Breast epithelium (tissue), 4 donors: ENCODE measurements at regions not wholly inside any gene's neighbourhood (a gene's known extent, or its start where the extent isn't known, plus 50 kb on each side); places are given as distances from the start of the nearest gene placed in this dataset.

ENCODE experiments used
- DNase-seq, 2 donors: peaks; one replicate each; pipeline ENCODE4 v3.0.0-alpha.2; 2019; ENCODE audit warnings: low spot score in 2 of 2
- H3K27ac ChIP-seq, 2 donors: fragments of 200-600 bp; sonication (generic) in 1 of 2; one replicate each; pipeline ENCODE4 v1.5.1; 2016 to 2019; ENCODE audit warnings: mild to moderate bottlenecking in 1 of 2
- H3K27me3 ChIP-seq, 2 donors: fragments of 200-600 bp; sonication (generic) in 1 of 2; one replicate each; pipeline versions ENCODE4 v1.5.1 to v1.6.0; 2017 to 2019; ENCODE audit warnings: control low read depth in 1 of 2, mild to moderate bottlenecking in 1 of 2
- H3K36me3 ChIP-seq: fragments of 200-600 bp; one replicate; pipeline ENCODE4 v1.5.1; 2019
- H3K4me1 ChIP-seq, 2 donors: fragments of 200-600 bp; sonication (generic); one replicate each; pipeline ENCODE4 v1.5.1; 2016 to 2019; ENCODE audit warnings: control low read depth in 1 of 2
- H3K4me3 ChIP-seq, 3 donors: fragments of 200-600 bp; sonication (generic); 1 replicate in 2 of 3; 2 replicates in 1 of 3; pipeline ENCODE4 v1.5.1; 2016 to 2019; ENCODE audit warnings: mild to moderate bottlenecking in 3 of 3, moderate library complexity in 2 of 3
- H3K9me3 ChIP-seq, 2 donors: fragments of 200-600 bp; sonication (generic) in 1 of 2; one replicate each; pipeline ENCODE4 v1.5.1; 2016 to 2019; ENCODE audit warnings: control low read depth in 1 of 2
- CTCF ChIP-seq, 3 donors: fragments of 450-650 bp; IDR thresholded peaks; one replicate each; pipeline ENCODE4 v1.5.1; 2016 to 2017; ENCODE audit warnings: antibody characterized with exemption in 3 of 3, mild to moderate bottlenecking in 3 of 3, moderate library complexity in 3 of 3
- POLR2A ChIP-seq: fragments of 450-650 bp; IDR thresholded peaks from one replicate; pipeline ENCODE4 v1.6.1; 2016; ENCODE audit warnings: antibody characterized with exemption, mild to moderate bottlenecking, moderate library complexity
- POLR2AphosphoS5 ChIP-seq, 3 donors: sonication (generic); formaldehyde crosslinking; IDR thresholded peaks; one replicate each; pipeline ENCODE4 v1.6.1; 2017; ENCODE audit warnings: antibody characterized with exemption in 3 of 3
- intact Hi-C: fragments of 100-400 bp; cut with DNase I; formaldehyde crosslinking; loops from one replicate; pipeline ENCODE4 v1.15.1; 2023; ENCODE audit warnings: low total_unique reads

- TF ChIP-seq POLR2A (no peak), CTCF (IDR thresholded peaks at IDR 0.05) (no peak), POLR2AphosphoS5 (IDR thresholded peaks at IDR 0.05) (no peak)
- intact Hi-C loops, result no loop called here
- Histone ChIP-seq H3K36me3 (no peaks in the 10 kb centered on the region), H3K27ac (no peak overlapping the region), H3K9me3 (peaks cover 0 to 8% of the 10 kb centered on the region in 2 donors), H3K4me3 (no peak overlapping the region), H3K4me1 (no peaks in the 10 kb centered on the region), H3K27me3 (no peaks in the 10 kb centered on the region)
- DNase-seq, result no peak
These were observed 1003.5 kb downstream of the TSN start for GRCh38 chr2:122758967-122759366.

- Histone ChIP-seq H3K27ac (no peak overlapping the region), H3K36me3 (no peaks in the 10 kb centered on the region), H3K4me3 (no peak overlapping the region), H3K27me3 (no peaks in the 10 kb centered on the region), H3K9me3 (peaks cover 2 to 15% of the 10 kb centered on the region in 2 donors), H3K4me1 (no peaks in the 10 kb centered on the region)
- intact Hi-C loops, result no loop called here
- TF ChIP-seq POLR2A (no peak), CTCF (IDR thresholded peaks at IDR 0.05) (no peak), POLR2AphosphoS5 (IDR thresholded peaks at IDR 0.05) (no peak)
- no peak for DNase-seq
These were observed 1008.6 kb downstream of the TSN start for GRCh38 chr2:122764014-122764413.

GRCh38 chr2:122780251-122780650, 1024.8 kb downstream of the TSN start:
- no peaks in the 10 kb centered on the region for H3K9me3 ChIP-seq

GRCh38 chr2:122794100-122794499, 1038.6 kb downstream of the TSN start:
- intact Hi-C loops, result no loop called here
- no peak for DNase-seq
- H3K27ac ChIP-seq, result no peak overlapping the region
- H3K9me3 ChIP-seq, result no peaks in the 10 kb centered on the region
- no peaks in the 10 kb centered on the region for H3K36me3 ChIP-seq
- TF ChIP-seq CTCF (IDR thresholded peaks at IDR 0.05) (no peak), POLR2AphosphoS5 (IDR thresholded peaks at IDR 0.05) (no peak), POLR2A (no peak)
- no peaks in the 10 kb centered on the region for H3K4me1 ChIP-seq
- no peaks in the 10 kb centered on the region for H3K27me3 ChIP-seq
- H3K4me3 ChIP-seq, result no peak overlapping the region

More at GRCh38 chr2:122780251-122780650, 1024.8 kb downstream of the TSN start:
- H3K27ac ChIP-seq, result no peak overlapping the region
- intact Hi-C loops, result no loop called here
- DNase-seq, result no peak
- no peaks in the 10 kb centered on the region for H3K4me1 ChIP-seq
- H3K4me3 ChIP-seq, result no peak overlapping the region
- no peak for TF ChIP-seq POLR2A
- TF ChIP-seq CTCF (IDR thresholded peaks at IDR 0.05), result no peak
- TF ChIP-seq POLR2AphosphoS5 (IDR thresholded peaks at IDR 0.05), result no peak
- no peaks in the 10 kb centered on the region for H3K27me3 ChIP-seq
- no peaks in the 10 kb centered on the region for H3K36me3 ChIP-seq

- Histone ChIP-seq H3K4me3 (no peak overlapping the region), H3K36me3 (no peaks in the 10 kb centered on the region), H3K4me1 (no peaks in the 10 kb centered on the region), H3K9me3 (no peaks in the 10 kb centered on the region), H3K27me3 (no peaks in the 10 kb centered on the region), H3K27ac (no peak overlapping the region)
- DNase-seq, result no peak
- TF ChIP-seq POLR2A, result no peak
- TF ChIP-seq CTCF (IDR thresholded peaks at IDR 0.05), result no peak
- TF ChIP-seq POLR2AphosphoS5 (IDR thresholded peaks at IDR 0.05), result no peak
- intact Hi-C loops, result no loop called here
These were observed 1040.3 kb downstream of the TSN start for GRCh38 chr2:122795763-122796162.
